Choroid plexus epithelial cell (primary cell): ENCODE measurements at regions not wholly inside any gene's neighbourhood (a gene's known extent, or its start where the extent isn't known, plus 50 kb on each side); places are given as distances from the start of the nearest gene placed in this dataset.

Experiments
- DNase-seq: peaks from one replicate; pipeline ENCODE4 v3.0.0-alpha.2; 2010; ENCODE audit warnings: low read depth
- H3K4me3 ChIP-seq: 2 replicates; pipeline ENCODE4 v1.5.1; 2011; ENCODE audit warnings: low read depth, mild to moderate bottlenecking, control low read depth, low read length, moderate library complexity
- CTCF ChIP-seq: conservative IDR thresholded peaks from 2 replicates; pipeline ENCODE4 v1.5.1; 2011; ENCODE audit warnings: low read depth, mild to moderate bottlenecking, control low read depth, inconsistent platforms, low read length, moderate library complexity

- DNase-seq: no peak
- TF ChIP-seq CTCF: no peak
These were observed 251.0 kb upstream of the STARD13 start for GRCh38 chr13:33536601-33537000.

GRCh38 chr13:33537026-33537425, 251.5 kb upstream of the STARD13 start:
- TF ChIP-seq CTCF: no peak
- H3K4me3 ChIP-seq: peak overlapping the region; percentile 31
- peak; percentile 89 for DNase-seq

More at GRCh38 chr13:33536601-33537000, 251.0 kb upstream of the STARD13 start:
- H3K4me3 ChIP-seq: no peak overlapping the region

GRCh38 chr13:33537676-33538075, 252.1 kb upstream of the STARD13 start:
- DNase-seq: peak; percentile 71
- H3K4me3 ChIP-seq: no peak overlapping the region
- TF ChIP-seq CTCF: no peak

GRCh38 chr13:33541456-33541855, 255.9 kb upstream of the STARD13 start:
- no peak overlapping the region for H3K4me3 ChIP-seq
- TF ChIP-seq CTCF: no peak

GRCh38 chr13:33541962-33542308, 256.4 kb upstream of the STARD13 start:
- DNase-seq: no peak
- no peak for TF ChIP-seq CTCF
- H3K4me3 ChIP-seq: peak overlapping the region; percentile 57

More at GRCh38 chr13:33541456-33541855, 255.9 kb upstream of the STARD13 start:
- DNase-seq: no peak

GRCh38 chr13:33542309-33543088, 256.9 kb upstream of the STARD13 start:
- TF ChIP-seq CTCF: peak; percentile 86
- H3K4me3 ChIP-seq: peak overlapping the region; percentile 57
- peak; percentile 100 for DNase-seq

- DNase-seq: no peak
- TF ChIP-seq CTCF: no peak
- H3K4me3 ChIP-seq: peak overlapping the region; percentile 47
These were observed 257.5 kb upstream of the STARD13 start for GRCh38 chr13:33543089-33543459.
